ENCODE measurements at regions not wholly inside any gene's neighbourhood (a gene's known extent, or its start where the extent isn't known, plus 50 kb on each side); places are given as distances from the start of the nearest gene placed in this dataset.

GRCh38 chr13:76715621-76716020, 170.6 kb downstream of the KCTD12 start:
- TF ChIP-seq MAX (IDR thresholded peaks at IDR 0.05; ENCODE audit: low read depth, low read length), result no peak
- no peak for TF ChIP-seq POLR2A (IDR thresholded peaks at IDR 0.05; ENCODE audit: extremely low read depth, insufficient read length)
- no peak for TF ChIP-seq CTCF (IDR thresholded peaks at IDR 0.05; ENCODE audit: low read depth, low read length)
- no peak for TF ChIP-seq MYC (IDR thresholded peaks at IDR 0.05; ENCODE audit: low read depth, low read length)
- no peak for DNase-seq (ENCODE audit: low read depth)
- no peak overlapping the region for H3K4me3 ChIP-seq (ENCODE audit: low read depth, low read length)

- TF ChIP-seq MYC (IDR thresholded peaks at IDR 0.05; ENCODE audit: low read depth, low read length) (no peak), MAX (IDR thresholded peaks at IDR 0.05; ENCODE audit: low read depth, low read length) (no peak), CTCF (IDR thresholded peaks at IDR 0.05; ENCODE audit: low read depth, low read length) (no peak), POLR2A (IDR thresholded peaks at IDR 0.05; ENCODE audit: extremely low read depth, insufficient read length) (no peak)
- H3K4me3 ChIP-seq (ENCODE audit: low read depth, low read length), result no peak overlapping the region
- DNase-seq (ENCODE audit: low read depth), result no peak
These were observed 171.1 kb downstream of the KCTD12 start for GRCh38 chr13:76715075-76715474.

- TF ChIP-seq POLR2A (IDR thresholded peaks at IDR 0.05; ENCODE audit: extremely low read depth, insufficient read length) (no peak), MAX (IDR thresholded peaks at IDR 0.05; ENCODE audit: low read depth, low read length) (no peak), MYC (IDR thresholded peaks at IDR 0.05; ENCODE audit: low read depth, low read length) (no peak), CTCF (IDR thresholded peaks at IDR 0.05; ENCODE audit: low read depth, low read length) (no peak)
- no peak overlapping the region for H3K4me3 ChIP-seq (ENCODE audit: low read depth, low read length)
- DNase-seq (ENCODE audit: low read depth), result no peak
These were observed 172.9 kb downstream of the KCTD12 start for GRCh38 chr13:76713280-76713679.

- TF ChIP-seq MAX (IDR thresholded peaks at IDR 0.05; ENCODE audit: low read depth, low read length) (no peak), MYC (IDR thresholded peaks at IDR 0.05; ENCODE audit: low read depth, low read length) (no peak), POLR2A (IDR thresholded peaks at IDR 0.05; ENCODE audit: extremely low read depth, insufficient read length) (no peak), CTCF (IDR thresholded peaks at IDR 0.05; ENCODE audit: low read depth, low read length) (no peak)
- no peak overlapping the region for H3K4me3 ChIP-seq (ENCODE audit: low read depth, low read length)
- DNase-seq (ENCODE audit: low read depth), result peak; percentile 28
These were observed 174.5 kb downstream of the KCTD12 start for GRCh38 chr13:76711550-76712182.

- TF ChIP-seq POLR2A (IDR thresholded peaks at IDR 0.05; ENCODE audit: extremely low read depth, insufficient read length) (no peak), MAX (IDR thresholded peaks at IDR 0.05; ENCODE audit: low read depth, low read length) (no peak), MYC (IDR thresholded peaks at IDR 0.05; ENCODE audit: low read depth, low read length) (no peak), CTCF (IDR thresholded peaks at IDR 0.05; ENCODE audit: low read depth, low read length) (no peak)
- DNase-seq (ENCODE audit: low read depth), result no peak
- no peak overlapping the region for H3K4me3 ChIP-seq (ENCODE audit: low read depth, low read length)
These were observed 176.4 kb downstream of the KCTD12 start for GRCh38 chr13:76709851-76710250.
